ENCODE measurements at regions not wholly inside any gene's neighbourhood (a gene's known extent, or its start where the extent isn't known, plus 50 kb on each side); places are given as distances from the start of the nearest gene placed in this dataset.
"Not testable (repeated sequence)": the region's sequence is repeated elsewhere in the genome, so short reads cannot be mapped to it uniquely, and the experiment has no call there.

GRCh38 chr14:106651016-106651415, 1124.6 kb downstream of the TMEM121 start:
- H3K36me3 ChIP-seq = no peaks in the 10 kb centered on the region
- H3K27me3 ChIP-seq = peaks cover 0 to 3% of the 10 kb centered on the region in 2 donors
- no peaks in the 10 kb centered on the region for H3K9me3 ChIP-seq
- H3K4me3 ChIP-seq = no peak overlapping the region
- DNase-seq = no peak
- TF ChIP-seq CTCF (IDR thresholded peaks at IDR 0.05) = no peak
- intact Hi-C loops (cut with DNase I; ENCODE audit: low total_unique reads) = no loop called here
- H3K4me1 ChIP-seq = no peaks in the 10 kb centered on the region
- no peak overlapping the region for H3K27ac ChIP-seq

- no peak overlapping the region for H3K4me3 ChIP-seq
- H3K27ac ChIP-seq = no peak overlapping the region
- intact Hi-C loops (cut with DNase I; ENCODE audit: low total_unique reads) = no loop called here
- peaks cover 0 to 3% of the 10 kb centered on the region in 2 donors for H3K27me3 ChIP-seq
- DNase-seq = no peak
- no peaks in the 10 kb centered on the region for H3K36me3 ChIP-seq
- H3K4me1 ChIP-seq = no peaks in the 10 kb centered on the region
- no peaks in the 10 kb centered on the region for H3K9me3 ChIP-seq
- TF ChIP-seq CTCF (IDR thresholded peaks at IDR 0.05) = no peak
Observed at GRCh38 chr14:106652494-106652893, 1126.1 kb downstream of the TMEM121 start.

GRCh38 chr14:106657460-106657859, 1131.1 kb downstream of the TMEM121 start:
- H3K4me1 ChIP-seq = no peaks in the 10 kb centered on the region
- H3K27ac ChIP-seq = no peak overlapping the region
- DNase-seq = no peak
- intact Hi-C loops (cut with DNase I; ENCODE audit: low total_unique reads) = no loop called here
- no peak overlapping the region for H3K4me3 ChIP-seq
- no peaks in the 10 kb centered on the region for H3K27me3 ChIP-seq
- no peak for TF ChIP-seq CTCF (IDR thresholded peaks at IDR 0.05)
- H3K9me3 ChIP-seq = no peaks in the 10 kb centered on the region
- no peaks in the 10 kb centered on the region for H3K36me3 ChIP-seq

GRCh38 chr14:106658066-106658860, 1131.9 kb downstream of the TMEM121 start:
- intact Hi-C loops (cut with DNase I; ENCODE audit: low total_unique reads) = not testable (repeated sequence)

GRCh38 chr14:106661561-106661960, 1135.2 kb downstream of the TMEM121 start:
- H3K27ac ChIP-seq; H3K4me1 ChIP-seq; H3K36me3 ChIP-seq; DNase-seq; intact Hi-C loops (cut with DNase I; ENCODE audit: low total_unique reads); H3K27me3 ChIP-seq; H3K4me3 ChIP-seq; H3K9me3 ChIP-seq: not testable (repeated sequence)

More at GRCh38 chr14:106658066-106658860, 1131.9 kb downstream of the TMEM121 start:
- not testable (repeated sequence) for H3K4me3 ChIP-seq, H3K27ac ChIP-seq, H3K4me1 ChIP-seq, H3K9me3 ChIP-seq, DNase-seq, H3K27me3 ChIP-seq, H3K36me3 ChIP-seq

GRCh38 chr14:106662936-106663550, 1136.7 kb downstream of the TMEM121 start:
- DNase-seq = no peak
- H3K36me3 ChIP-seq = no peaks in the 10 kb centered on the region
- no peak overlapping the region for H3K4me3 ChIP-seq
- intact Hi-C loops (cut with DNase I; ENCODE audit: low total_unique reads) = no loop called here
- H3K27ac ChIP-seq = no peak overlapping the region
- H3K4me1 ChIP-seq = no peaks in the 10 kb centered on the region
- no peak for TF ChIP-seq CTCF (IDR thresholded peaks at IDR 0.05)
- no peaks in the 10 kb centered on the region for H3K27me3 ChIP-seq
- H3K9me3 ChIP-seq = no peaks in the 10 kb centered on the region

- H3K4me3 ChIP-seq; H3K9me3 ChIP-seq; H3K36me3 ChIP-seq; intact Hi-C loops (cut with DNase I; ENCODE audit: low total_unique reads); DNase-seq; H3K4me1 ChIP-seq; H3K27me3 ChIP-seq; H3K27ac ChIP-seq: not testable (repeated sequence)
Observed at GRCh38 chr14:106663805-106664410, 1137.5 kb downstream of the TMEM121 start.

All from tibial artery (tissue), 4 donors.